DND-41 (cell line): ENCODE measurements at regions not wholly inside any gene's neighbourhood (a gene's known extent, or its start where the extent isn't known, plus 50 kb on each side); places are given as distances from the start of the nearest gene placed in this dataset.
"Not testable (repeated sequence)": the region's sequence is repeated elsewhere in the genome, so short reads cannot be mapped to it uniquely, and the experiment has no call there.

Experiments used
- CTCF ChIP-seq: IDR thresholded peaks from 2 replicates; pipeline ENCODE4 v1.5.1; 2012; ENCODE audit warnings: borderline replicate concordance, low read length, moderate library complexity, mild to moderate bottlenecking; ENCODE audit not compliant: poor library complexity, severe bottlenecking; ENCODE audit errors: extremely low read depth
- EZH2 ChIP-seq: IDR thresholded peaks from 3 replicates; pipeline ENCODE4 v1.6.1; 2012; ENCODE audit warnings: borderline replicate concordance, low read depth, mild to moderate bottlenecking, moderate library complexity, low read length, inconsistent platforms; ENCODE audit not compliant: severe bottlenecking

- not testable (repeated sequence) for TF ChIP-seq EZH2, CTCF
Observed at GRCh38 chr12:46988122-46988521, 91.3 kb upstream of the PCED1B start.
